ENCODE measurements at regions not wholly inside any gene's neighbourhood (a gene's known extent, or its start where the extent isn't known, plus 50 kb on each side); places are given as distances from the start of the nearest gene placed in this dataset.
A peak's percentile ranks its signal among the peaks of the same experiment; 100 is the strongest.

DNA sequence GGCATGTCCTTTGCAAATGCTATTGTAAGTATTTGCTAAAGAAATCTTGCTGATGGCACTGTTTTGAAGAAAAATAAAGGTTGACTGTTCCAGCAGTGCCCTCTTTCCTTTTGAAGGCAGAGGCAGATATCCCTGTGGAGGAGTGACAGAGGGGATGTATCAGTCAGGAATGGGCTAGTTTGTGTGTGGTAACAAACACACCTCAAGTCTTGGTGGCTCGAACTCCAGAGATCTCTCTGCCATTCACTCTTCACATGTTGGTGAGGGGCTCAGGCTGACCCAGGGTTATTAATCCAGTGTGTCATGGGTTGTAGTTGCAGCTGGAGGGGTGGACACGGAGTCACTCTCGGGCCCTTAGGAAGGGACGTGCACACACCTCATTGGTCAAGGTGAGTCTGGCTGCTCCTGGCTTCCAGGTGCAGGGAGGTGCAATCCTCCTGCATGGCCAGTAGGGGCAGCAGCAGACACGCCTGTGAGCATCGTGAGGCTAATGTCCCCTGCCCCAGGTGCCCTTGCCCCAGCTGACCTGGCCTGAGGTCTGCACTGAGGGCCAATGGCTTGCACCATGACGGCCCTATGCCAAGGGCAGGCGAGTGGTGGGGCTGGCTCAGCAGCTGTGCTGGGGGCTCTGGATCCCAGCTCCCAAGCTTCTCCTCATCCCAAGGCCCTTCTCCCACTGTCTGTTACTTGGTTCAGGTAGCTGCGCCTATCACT, 146.5 kb downstream of the ASB1 start:
- TF ChIP-seq CTCF (IDR thresholded peaks at IDR 0.05) (peak; percentile 23 to 57 (median 46)), POLR2A (IDR thresholded peaks at IDR 0.05) (no peak)
